ENCODE measurements at regions not wholly inside any gene's neighbourhood (a gene's known extent, or its start where the extent isn't known, plus 50 kb on each side); places are given as distances from the start of the nearest gene placed in this dataset.

DNA sequence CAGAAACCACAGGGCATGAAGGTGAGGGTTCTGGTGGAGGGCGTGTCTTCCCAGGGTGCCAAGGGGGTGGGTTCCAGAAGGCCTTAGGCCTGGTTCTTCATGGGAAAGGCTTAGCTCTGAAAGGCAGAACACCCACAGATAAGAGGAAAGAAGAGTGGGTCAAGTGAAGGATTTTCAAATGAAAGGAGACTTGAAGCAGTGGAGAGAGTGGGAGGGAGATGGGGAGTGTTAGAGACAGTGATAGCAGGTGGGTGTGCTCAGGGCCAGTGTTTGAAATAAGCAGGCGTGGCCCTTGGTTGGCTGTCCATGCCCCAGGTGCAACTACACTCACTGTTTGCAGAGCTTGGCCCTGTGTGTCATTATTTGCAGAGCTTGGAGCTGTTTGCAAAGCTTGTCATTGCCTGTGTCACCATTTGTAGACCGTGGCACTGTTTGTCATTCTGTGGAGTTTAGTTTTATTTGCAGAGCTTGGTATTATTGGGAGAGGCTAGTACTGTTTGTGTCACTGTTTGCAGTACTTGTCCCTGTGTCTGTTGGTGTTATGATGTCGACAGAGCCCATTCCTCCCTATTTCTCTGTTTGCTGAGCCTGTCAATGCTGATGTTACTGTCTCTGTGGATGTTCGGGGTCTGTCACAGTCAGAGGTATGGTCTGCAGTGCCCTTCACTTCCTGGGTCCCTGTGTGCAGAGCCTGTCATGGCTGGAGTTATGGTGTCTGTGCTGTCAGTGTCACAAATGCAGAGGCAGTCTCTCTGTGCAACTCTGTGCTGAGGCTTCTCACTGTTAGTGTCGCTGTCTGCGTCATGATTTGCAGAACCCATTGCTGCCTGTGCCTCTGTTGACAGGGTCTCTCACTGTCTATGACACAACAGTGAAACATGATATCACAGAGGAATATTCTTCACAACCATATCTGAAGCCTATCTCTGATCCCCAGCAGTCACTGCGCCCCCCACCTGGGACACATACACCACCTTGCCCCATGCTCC lies 127.7 kb upstream of the LRFN2 start:
- Histone ChIP-seq H2AFZ (ENCODE audit: low read length) (no peak overlapping the region), H3K9ac (ENCODE audit: insufficient read depth, low read length) (no peak overlapping the region), H3K4me2 (ENCODE audit: extremely low read depth, insufficient read depth, low read length) (no peak overlapping the region), H3K9me3 (ENCODE audit: control insufficient read depth, insufficient read depth, low read depth, low read length) (no peaks in the 10 kb centered on the region), H3K79me2 (ENCODE audit: control insufficient read depth, insufficient read depth, low read length) (no peaks in the 10 kb centered on the region), H3K27me3 (ENCODE audit: control insufficient read depth, insufficient read depth, low read length) (no peaks in the 10 kb centered on the region), H4K20me1 (ENCODE audit: control insufficient read depth, extremely low read depth, insufficient read depth, low read length) (no peaks in the 10 kb centered on the region), H3K27ac (ENCODE audit: insufficient read depth, low read length) (no peak overlapping the region), H3K4me1 (ENCODE audit: control insufficient read depth, extremely low read depth, insufficient read depth, low read length) (peaks cover 2% of the 10 kb centered on the region), H3K36me3 (ENCODE audit: control insufficient read depth, insufficient read depth, low read length) (no peaks in the 10 kb centered on the region), H3K4me3 (replicated peaks in 1 of 4; ENCODE audit: control extremely low read depth in 1 of 4, insufficient read depth in 1 of 4, low read depth in 3 of 4, low read length in 4 of 4) (no peak overlapping the region)
- no peak for DNase-seq (ENCODE audit: low read depth in 2 of 2)
- TF ChIP-seq, protein P1, sequence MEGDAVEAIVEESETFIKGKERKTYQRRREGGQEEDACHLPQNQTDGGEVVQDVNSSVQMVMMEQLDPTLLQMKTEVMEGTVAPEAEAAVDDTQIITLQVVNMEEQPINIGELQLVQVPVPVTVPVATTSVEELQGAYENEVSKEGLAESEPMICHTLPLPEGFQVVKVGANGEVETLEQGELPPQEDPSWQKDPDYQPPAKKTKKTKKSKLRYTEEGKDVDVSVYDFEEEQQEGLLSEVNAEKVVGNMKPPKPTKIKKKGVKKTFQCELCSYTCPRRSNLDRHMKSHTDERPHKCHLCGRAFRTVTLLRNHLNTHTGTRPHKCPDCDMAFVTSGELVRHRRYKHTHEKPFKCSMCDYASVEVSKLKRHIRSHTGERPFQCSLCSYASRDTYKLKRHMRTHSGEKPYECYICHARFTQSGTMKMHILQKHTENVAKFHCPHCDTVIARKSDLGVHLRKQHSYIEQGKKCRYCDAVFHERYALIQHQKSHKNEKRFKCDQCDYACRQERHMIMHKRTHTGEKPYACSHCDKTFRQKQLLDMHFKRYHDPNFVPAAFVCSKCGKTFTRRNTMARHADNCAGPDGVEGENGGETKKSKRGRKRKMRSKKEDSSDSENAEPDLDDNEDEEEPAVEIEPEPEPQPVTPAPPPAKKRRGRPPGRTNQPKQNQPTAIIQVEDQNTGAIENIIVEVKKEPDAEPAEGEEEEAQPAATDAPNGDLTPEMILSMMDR (conservative IDR thresholded peaks at IDR 0.05 in 1 of 2, IDR thresholded peaks at IDR 0.05 in 1 of 2; ENCODE audit: low read depth in 1 of 2, low read length in 2 of 2) = no peak
- no peak for TF ChIP-seq EZH2 (IDR thresholded peaks at IDR 0.05; ENCODE audit: low read length, missing control alignments)

DNA sequence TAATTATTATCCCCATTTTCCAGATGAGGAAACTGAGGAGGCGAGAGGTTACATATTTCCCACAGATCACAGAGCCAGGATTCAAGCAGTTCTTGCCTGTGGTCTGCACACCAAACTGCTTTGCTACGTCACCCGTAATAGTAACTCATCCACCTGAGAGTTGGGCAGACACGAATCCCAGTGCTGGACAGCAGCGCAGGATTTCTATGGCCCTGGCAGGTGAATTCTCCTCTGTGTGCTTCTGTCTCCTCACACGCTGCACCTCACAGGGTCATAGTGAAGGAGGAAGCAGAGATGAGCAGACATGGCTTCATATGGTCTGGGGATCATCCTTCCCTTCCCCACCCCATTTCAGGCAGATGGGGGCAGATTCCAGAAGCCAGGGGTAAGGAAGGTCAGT lies 127.0 kb upstream of the LRFN2 start:
- no peak for DNase-seq (ENCODE audit: low read depth in 2 of 2)
- Histone ChIP-seq H3K36me3 (ENCODE audit: control insufficient read depth, insufficient read depth, low read length) (no peaks in the 10 kb centered on the region), H2AFZ (ENCODE audit: low read length) (no peak overlapping the region), H3K4me3 (replicated peaks in 1 of 4; ENCODE audit: control extremely low read depth in 1 of 4, insufficient read depth in 1 of 4, low read depth in 3 of 4, low read length in 4 of 4) (no peak overlapping the region), H3K27ac (ENCODE audit: insufficient read depth, low read length) (no peak overlapping the region), H4K20me1 (ENCODE audit: control insufficient read depth, extremely low read depth, insufficient read depth, low read length) (no peaks in the 10 kb centered on the region), H3K9me3 (ENCODE audit: control insufficient read depth, insufficient read depth, low read depth, low read length) (no peaks in the 10 kb centered on the region), H3K4me2 (ENCODE audit: extremely low read depth, insufficient read depth, low read length) (no peak overlapping the region), H3K4me1 (ENCODE audit: control insufficient read depth, extremely low read depth, insufficient read depth, low read length) (no peaks in the 10 kb centered on the region), H3K9ac (ENCODE audit: insufficient read depth, low read length) (no peak overlapping the region), H3K27me3 (ENCODE audit: control insufficient read depth, insufficient read depth, low read length) (no peaks in the 10 kb centered on the region), H3K79me2 (ENCODE audit: control insufficient read depth, insufficient read depth, low read length) (no peaks in the 10 kb centered on the region)
- TF ChIP-seq, protein P1 (conservative IDR thresholded peaks at IDR 0.05 in 1 of 2, IDR thresholded peaks at IDR 0.05 in 1 of 2; ENCODE audit: low read depth in 1 of 2, low read length in 2 of 2) = no peak
- no peak for TF ChIP-seq EZH2 (IDR thresholded peaks at IDR 0.05; ENCODE audit: low read length, missing control alignments)

DNA sequence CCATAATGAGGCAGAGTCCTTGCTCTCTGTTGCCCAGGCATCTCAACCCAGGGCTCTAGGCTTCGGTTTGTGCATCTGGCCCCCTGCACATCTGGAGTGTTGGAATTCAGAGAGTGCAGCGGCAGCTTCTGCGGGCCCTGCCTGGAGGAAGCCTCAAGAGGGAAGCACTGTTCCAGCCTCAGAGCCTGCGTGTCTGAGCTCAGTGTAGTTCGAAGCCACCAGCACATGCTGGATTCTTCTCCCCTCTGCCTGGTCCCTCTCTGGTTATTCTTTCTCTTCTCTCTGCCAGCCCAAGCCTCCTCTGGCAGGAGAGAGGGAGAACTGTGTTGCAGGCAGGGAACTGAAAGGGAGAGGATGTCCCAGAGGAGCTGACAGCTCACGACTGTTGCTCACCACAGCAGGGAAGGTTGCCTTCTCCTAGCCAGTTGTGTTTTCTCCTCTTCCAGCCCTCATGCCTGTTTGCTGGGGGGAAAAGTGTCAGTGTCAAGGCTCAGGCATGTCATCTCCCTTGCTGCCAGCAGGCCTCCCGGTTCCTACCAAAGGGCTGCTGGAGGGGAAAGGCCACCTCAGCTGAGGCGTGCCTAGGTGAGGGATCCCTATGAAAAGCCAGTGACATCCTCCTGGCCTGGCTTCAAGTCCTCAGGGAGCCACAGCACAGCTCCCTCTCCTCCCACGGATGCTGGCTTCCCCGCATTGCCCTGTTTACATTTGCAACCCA lies 126.0 kb upstream of the LRFN2 start:
- TF ChIP-seq, protein P1 (conservative IDR thresholded peaks at IDR 0.05 in 1 of 2, IDR thresholded peaks at IDR 0.05 in 1 of 2; ENCODE audit: low read depth in 1 of 2, low read length in 2 of 2) = peak in 1 of 2 donors; percentile 10
- no peak for TF ChIP-seq EZH2 (IDR thresholded peaks at IDR 0.05; ENCODE audit: low read length, missing control alignments)
- no peak for DNase-seq (ENCODE audit: low read depth in 2 of 2)
- H3K9me3 ChIP-seq (ENCODE audit: control insufficient read depth, insufficient read depth, low read depth, low read length) = no peaks in the 10 kb centered on the region

More for the DNA sequence above, 126.0 kb upstream of the LRFN2 start:
- H3K9ac ChIP-seq (ENCODE audit: insufficient read depth, low read length) = no peak overlapping the region
- H3K4me3 ChIP-seq (replicated peaks in 1 of 4; ENCODE audit: control extremely low read depth in 1 of 4, insufficient read depth in 1 of 4, low read depth in 3 of 4, low read length in 4 of 4) = no peak overlapping the region
- H4K20me1 ChIP-seq (ENCODE audit: control insufficient read depth, extremely low read depth, insufficient read depth, low read length) = no peaks in the 10 kb centered on the region
- H3K27ac ChIP-seq (ENCODE audit: insufficient read depth, low read length) = no peak overlapping the region
- no peaks in the 10 kb centered on the region for H3K27me3 ChIP-seq (ENCODE audit: control insufficient read depth, insufficient read depth, low read length)
- H3K36me3 ChIP-seq (ENCODE audit: control insufficient read depth, insufficient read depth, low read length) = no peaks in the 10 kb centered on the region
- H3K4me1 ChIP-seq (ENCODE audit: control insufficient read depth, extremely low read depth, insufficient read depth, low read length) = no peaks in the 10 kb centered on the region
- no peak overlapping the region for H3K4me2 ChIP-seq (ENCODE audit: extremely low read depth, insufficient read depth, low read length)
- no peaks in the 10 kb centered on the region for H3K79me2 ChIP-seq (ENCODE audit: control insufficient read depth, insufficient read depth, low read length)
- no peak overlapping the region for H2AFZ ChIP-seq (ENCODE audit: low read length)

All from fibroblast of lung (primary cell).